Gastrocnemius medialis (tissue), 4 donors: ENCODE measurements at regions not wholly inside any gene's neighbourhood (a gene's known extent, or its start where the extent isn't known, plus 50 kb on each side); places are given as distances from the start of the nearest gene placed in this dataset.

Source experiments
- ATAC-seq, 2 donors: fragments of 150-250 bp; one replicate each; pipeline ENCODE4 v1.9.1; 2016
- DNase-seq, 2 donors: peaks; one replicate each; pipeline ENCODE4 v3.0.0-alpha.2; 2019
- H3K27ac ChIP-seq, 4 donors: fragments of 200-600 bp; sonication (generic); 1 replicate in 1 of 4; 2 replicates in 3 of 4; pipeline ENCODE4 v1.5.1; 2016 to 2018; ENCODE audit warnings: mild to moderate bottlenecking in 2 of 4, moderate library complexity in 1 of 4
- H3K27me3 ChIP-seq, 3 donors: fragments of 200-600 bp; sonication (generic) in 2 of 3; 1 replicate in 1 of 3; 2 replicates in 2 of 3; pipeline versions ENCODE4 v1.5.1 to v1.6.0; 2016 to 2019; ENCODE audit warnings: mild to moderate bottlenecking in 1 of 3, moderate library complexity in 1 of 3
- H3K36me3 ChIP-seq, 2 donors: fragments of 200-600 bp; sonication (generic) in 1 of 2; one replicate each; pipeline ENCODE4 v1.5.1; 2017 to 2018
- H3K4me1 ChIP-seq, 2 donors: fragments of 200-600 bp; sonication (generic) in 1 of 2; one replicate each; pipeline ENCODE4 v1.5.1; 2016 to 2017; ENCODE audit warnings: mild to moderate bottlenecking in 2 of 2
- H3K4me3 ChIP-seq, 4 donors: fragments of 200-600 bp; sonication (generic) in 3 of 4; 1 replicate in 1 of 4; 2 replicates in 3 of 4; pipeline ENCODE4 v1.5.1; 2016 to 2019; ENCODE audit warnings: mild to moderate bottlenecking in 2 of 4
- H3K9me3 ChIP-seq, 3 donors: fragments of 200-600 bp; sonication (generic) in 2 of 3; 1 replicate in 1 of 3; 2 replicates in 2 of 3; pipeline ENCODE4 v1.5.1; 2016 to 2019
- CTCF ChIP-seq, 5 experiments: fragments of 450-650 bp in 3 of 5; fragments of 200-600 bp in 2 of 5; sonication (generic) in 2 of 5; IDR thresholded peaks in 4 of 5; conservative IDR thresholded peaks in 1 of 5; 1 replicate in 4 of 5; 2 replicates in 1 of 5; pipeline ENCODE4 v1.5.1; 2016 to 2019; ENCODE audit warnings: antibody characterized with exemption in 5 of 5, mild to moderate bottlenecking in 3 of 5, moderate library complexity in 3 of 5
- POLR2A ChIP-seq, 2 donors: fragments of 450-650 bp; IDR thresholded peaks; one replicate each; pipeline ENCODE4 v1.6.1; 2017; ENCODE audit warnings: antibody characterized with exemption in 2 of 2, mild to moderate bottlenecking in 2 of 2, moderate library complexity in 2 of 2
- in situ Hi-C, 4 donors: fragments of 200-750 bp; cut with MboI; loops; one replicate each; pipeline versions ENCODE4 v1.15.0 to v1.8.0; 2017; ENCODE audit warnings: low sequenced_read_pairs in 4 of 4
- intact Hi-C: fragments of 100-400 bp; cut with DNase I; formaldehyde crosslinking; loops from one replicate; pipeline ENCODE4 v1.15.1; 2023; ENCODE audit warnings: low total_unique reads

- intact Hi-C loops (no loop called here), in situ Hi-C loops (no loop called here)
Measured at GRCh38 chr2:226184940-226185615, 614.5 kb downstream of the IRS1 start.

GRCh38 chr2:226184540-226184939 lies 615.1 kb downstream of the IRS1 start:
- Histone ChIP-seq H3K27ac (no peak overlapping the region), H3K9me3 (no peaks in the 10 kb centered on the region)
- ATAC-seq: no peak

More at GRCh38 chr2:226184940-226185615, 614.5 kb downstream of the IRS1 start:
- H3K27ac ChIP-seq: peak overlapping the region in 1 of 4 donors; percentile 56
- ATAC-seq (no peak), DNase-seq (no peak)
- H3K36me3 ChIP-seq: no peaks in the 10 kb centered on the region
- H3K9me3 ChIP-seq: no peaks in the 10 kb centered on the region
- TF ChIP-seq CTCF (IDR thresholded peaks at IDR 0.05 in 4 of 5, conservative IDR thresholded peaks at IDR 0.05 in 1 of 5): no peak
- no peak overlapping the region for H3K4me3 ChIP-seq
- no peaks in the 10 kb centered on the region for H3K27me3 ChIP-seq
- peaks cover 12 to 17% of the 10 kb centered on the region in 2 donors for H3K4me1 ChIP-seq

GRCh38 chr2:226183550-226183949 lies 616.1 kb downstream of the IRS1 start:
- in situ Hi-C loops: no loop called here
- Histone ChIP-seq H3K27ac (no peak overlapping the region), H3K36me3 (no peaks in the 10 kb centered on the region)

More at GRCh38 chr2:226184540-226184939, 615.1 kb downstream of the IRS1 start:
- TF ChIP-seq CTCF (IDR thresholded peaks at IDR 0.05 in 4 of 5, conservative IDR thresholded peaks at IDR 0.05 in 1 of 5): no peak
- Histone ChIP-seq H3K36me3 (no peaks in the 10 kb centered on the region), H3K4me3 (no peak overlapping the region), H3K4me1 (peaks cover 12 to 17% of the 10 kb centered on the region in 2 donors), H3K27me3 (no peaks in the 10 kb centered on the region)
- in situ Hi-C loops (no loop called here), intact Hi-C loops (no loop called here)
- DNase-seq: no peak

GRCh38 chr2:226183033-226183432 lies 616.6 kb downstream of the IRS1 start:
- no peak for TF ChIP-seq CTCF (IDR thresholded peaks at IDR 0.05 in 4 of 5, conservative IDR thresholded peaks at IDR 0.05 in 1 of 5)
- TF ChIP-seq POLR2A (IDR thresholded peaks at IDR 0.05): no peak
- intact Hi-C loops: no loop called here
- H3K36me3 ChIP-seq: no peaks in the 10 kb centered on the region
- no peaks in the 10 kb centered on the region for H3K27me3 ChIP-seq
- DNase-seq (no peak), ATAC-seq (no peak)
- no peak overlapping the region for H3K4me3 ChIP-seq
- H3K4me1 ChIP-seq: peaks cover 12 to 17% of the 10 kb centered on the region in 2 donors
- H3K9me3 ChIP-seq: no peaks in the 10 kb centered on the region
- in situ Hi-C loops: no loop called here
- H3K27ac ChIP-seq: no peak overlapping the region

More at GRCh38 chr2:226183550-226183949, 616.1 kb downstream of the IRS1 start:
- Histone ChIP-seq H3K9me3 (no peaks in the 10 kb centered on the region), H3K4me1 (peaks cover 12 to 17% of the 10 kb centered on the region in 2 donors), H3K4me3 (no peak overlapping the region), H3K27me3 (no peaks in the 10 kb centered on the region)
- intact Hi-C loops: no loop called here
- ATAC-seq: no peak
- DNase-seq: no peak
- TF ChIP-seq POLR2A (IDR thresholded peaks at IDR 0.05): no peak
- no peak for TF ChIP-seq CTCF (IDR thresholded peaks at IDR 0.05 in 4 of 5, conservative IDR thresholded peaks at IDR 0.05 in 1 of 5)

- Histone ChIP-seq H3K27me3 (no peaks in the 10 kb centered on the region), H3K4me3 (no peak overlapping the region), H3K36me3 (no peaks in the 10 kb centered on the region), H3K4me1 (peaks cover 12 to 17% of the 10 kb centered on the region in 2 donors), H3K27ac (no peak overlapping the region), H3K9me3 (no peaks in the 10 kb centered on the region)
- DNase-seq: no peak
- TF ChIP-seq CTCF (IDR thresholded peaks at IDR 0.05 in 4 of 5, conservative IDR thresholded peaks at IDR 0.05 in 1 of 5) (no peak), POLR2A (IDR thresholded peaks at IDR 0.05) (no peak)
- in situ Hi-C loops (no loop called here), intact Hi-C loops (no loop called here)
- ATAC-seq: no peak
Measured at GRCh38 chr2:226181909-226182308, 617.7 kb downstream of the IRS1 start.
